Neural cell (in vitro differentiated cells): ENCODE measurements at regions not wholly inside any gene's neighbourhood (a gene's known extent, or its start where the extent isn't known, plus 50 kb on each side); places are given as distances from the start of the nearest gene placed in this dataset.

ENCODE experiments used
- EZH2 ChIP-seq: fragments of 200-600, 300-800 bp; shearing (Covaris generic), sonication (generic); IDR thresholded peaks from 2 replicates; pipeline ENCODE4 v1.6.1; 2014; ENCODE audit warnings: antibody characterized with exemption, low read length, borderline replicate concordance, mild to moderate bottlenecking; ENCODE audit not compliant: insufficient read depth, poor library complexity, severe bottlenecking
- MXI1 ChIP-seq: fragments of 450-650 bp; conservative IDR thresholded peaks from 2 replicates; pipeline ENCODE4 v1.6.1; 2014; ENCODE audit warnings: antibody characterized with exemption, mild to moderate bottlenecking; ENCODE audit not compliant: poor library complexity, severe bottlenecking
- RAD21 ChIP-seq: fragments of 450-650 bp; conservative IDR thresholded peaks from 2 replicates; pipeline ENCODE4 v1.6.1; 2014; ENCODE audit warnings: antibody characterized with exemption, mild to moderate bottlenecking, moderate library complexity
- SMC3 ChIP-seq: fragments of 450-650 bp; conservative IDR thresholded peaks from 2 replicates; pipeline ENCODE4 v1.6.1; 2014; ENCODE audit warnings: antibody characterized with exemption, mild to moderate bottlenecking, moderate library complexity; ENCODE audit not compliant: poor library complexity
- TAF1 ChIP-seq: IDR thresholded peaks from 2 replicates; pipeline ENCODE4 v1.6.1; 2012; ENCODE audit warnings: low read depth
- TF ChIP-seq, protein P1 (sequence below): fragments of 450-650 bp; IDR thresholded peaks from 2 replicates; pipeline ENCODE4 v1.5.1; 2014; ENCODE audit warnings: antibody characterized with exemption, mild to moderate bottlenecking, moderate library complexity; ENCODE audit not compliant: poor library complexity, severe bottlenecking
- TF ChIP-seq, protein P2 (sequence below): IDR thresholded peaks from 2 replicates; pipeline ENCODE4 v1.6.1; 2012; ENCODE audit warnings: borderline replicate concordance

DNA sequence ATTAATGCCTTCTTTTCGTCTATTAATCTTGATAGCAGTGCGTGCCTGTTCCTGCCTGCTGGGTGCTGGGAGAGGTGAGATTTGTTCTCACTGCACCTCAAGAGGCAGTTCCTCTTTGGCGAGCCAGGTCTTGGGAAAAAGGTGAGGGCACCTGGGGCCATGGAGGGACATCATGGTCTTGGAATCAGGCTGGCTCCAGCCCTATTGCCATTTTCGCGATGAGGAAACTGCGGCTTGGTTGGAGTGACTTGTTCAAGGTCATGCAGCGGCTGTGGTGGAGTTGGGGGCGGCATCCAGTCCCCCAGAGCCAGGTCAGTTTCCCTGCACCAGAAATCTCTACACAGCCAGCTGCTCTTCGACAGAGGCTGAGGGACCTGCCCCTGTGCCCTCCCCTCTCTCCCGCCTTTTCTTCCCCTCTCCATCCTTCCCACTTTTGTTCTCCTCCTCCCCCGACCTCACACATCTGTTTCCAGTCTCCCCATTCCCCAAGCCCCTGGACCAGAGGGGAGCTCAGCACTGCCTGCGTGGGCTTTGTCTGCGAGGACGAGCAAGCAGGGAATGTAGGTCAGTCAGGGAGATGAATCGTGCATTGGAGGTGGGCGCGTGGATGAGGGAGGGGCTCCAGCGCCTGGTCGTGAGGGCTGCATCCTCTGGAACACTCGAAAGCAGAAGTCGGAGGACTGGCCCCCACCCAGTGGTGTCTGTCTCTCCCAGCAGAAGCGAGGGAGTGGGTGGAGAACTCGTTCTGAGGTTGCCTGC is 135.1 kb downstream of the ACTL8 start:
- no peak for TF ChIP-seq TAF1
- TF ChIP-seq, protein P1, sequence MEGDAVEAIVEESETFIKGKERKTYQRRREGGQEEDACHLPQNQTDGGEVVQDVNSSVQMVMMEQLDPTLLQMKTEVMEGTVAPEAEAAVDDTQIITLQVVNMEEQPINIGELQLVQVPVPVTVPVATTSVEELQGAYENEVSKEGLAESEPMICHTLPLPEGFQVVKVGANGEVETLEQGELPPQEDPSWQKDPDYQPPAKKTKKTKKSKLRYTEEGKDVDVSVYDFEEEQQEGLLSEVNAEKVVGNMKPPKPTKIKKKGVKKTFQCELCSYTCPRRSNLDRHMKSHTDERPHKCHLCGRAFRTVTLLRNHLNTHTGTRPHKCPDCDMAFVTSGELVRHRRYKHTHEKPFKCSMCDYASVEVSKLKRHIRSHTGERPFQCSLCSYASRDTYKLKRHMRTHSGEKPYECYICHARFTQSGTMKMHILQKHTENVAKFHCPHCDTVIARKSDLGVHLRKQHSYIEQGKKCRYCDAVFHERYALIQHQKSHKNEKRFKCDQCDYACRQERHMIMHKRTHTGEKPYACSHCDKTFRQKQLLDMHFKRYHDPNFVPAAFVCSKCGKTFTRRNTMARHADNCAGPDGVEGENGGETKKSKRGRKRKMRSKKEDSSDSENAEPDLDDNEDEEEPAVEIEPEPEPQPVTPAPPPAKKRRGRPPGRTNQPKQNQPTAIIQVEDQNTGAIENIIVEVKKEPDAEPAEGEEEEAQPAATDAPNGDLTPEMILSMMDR, result no peak
- TF ChIP-seq RAD21, result no peak
- TF ChIP-seq, protein P2, sequence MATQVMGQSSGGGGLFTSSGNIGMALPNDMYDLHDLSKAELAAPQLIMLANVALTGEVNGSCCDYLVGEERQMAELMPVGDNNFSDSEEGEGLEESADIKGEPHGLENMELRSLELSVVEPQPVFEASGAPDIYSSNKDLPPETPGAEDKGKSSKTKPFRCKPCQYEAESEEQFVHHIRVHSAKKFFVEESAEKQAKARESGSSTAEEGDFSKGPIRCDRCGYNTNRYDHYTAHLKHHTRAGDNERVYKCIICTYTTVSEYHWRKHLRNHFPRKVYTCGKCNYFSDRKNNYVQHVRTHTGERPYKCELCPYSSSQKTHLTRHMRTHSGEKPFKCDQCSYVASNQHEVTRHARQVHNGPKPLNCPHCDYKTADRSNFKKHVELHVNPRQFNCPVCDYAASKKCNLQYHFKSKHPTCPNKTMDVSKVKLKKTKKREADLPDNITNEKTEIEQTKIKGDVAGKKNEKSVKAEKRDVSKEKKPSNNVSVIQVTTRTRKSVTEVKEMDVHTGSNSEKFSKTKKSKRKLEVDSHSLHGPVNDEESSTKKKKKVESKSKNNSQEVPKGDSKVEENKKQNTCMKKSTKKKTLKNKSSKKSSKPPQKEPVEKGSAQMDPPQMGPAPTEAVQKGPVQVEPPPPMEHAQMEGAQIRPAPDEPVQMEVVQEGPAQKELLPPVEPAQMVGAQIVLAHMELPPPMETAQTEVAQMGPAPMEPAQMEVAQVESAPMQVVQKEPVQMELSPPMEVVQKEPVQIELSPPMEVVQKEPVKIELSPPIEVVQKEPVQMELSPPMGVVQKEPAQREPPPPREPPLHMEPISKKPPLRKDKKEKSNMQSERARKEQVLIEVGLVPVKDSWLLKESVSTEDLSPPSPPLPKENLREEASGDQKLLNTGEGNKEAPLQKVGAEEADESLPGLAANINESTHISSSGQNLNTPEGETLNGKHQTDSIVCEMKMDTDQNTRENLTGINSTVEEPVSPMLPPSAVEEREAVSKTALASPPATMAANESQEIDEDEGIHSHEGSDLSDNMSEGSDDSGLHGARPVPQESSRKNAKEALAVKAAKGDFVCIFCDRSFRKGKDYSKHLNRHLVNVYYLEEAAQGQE, result no peak
- no peak for TF ChIP-seq SMC3
- no peak for TF ChIP-seq MXI1
- no peak for TF ChIP-seq EZH2
